DOHH2 (cell line): ENCODE measurements at regions not wholly inside any gene's neighbourhood (a gene's known extent, or its start where the extent isn't known, plus 50 kb on each side); places are given as distances from the start of the nearest gene placed in this dataset.

Experiments
- H3F3A ChIP-seq: fragments of 200-600 bp; sonication (generic), shearing (Covaris generic); 2 replicates; pipeline ENCODE4 v1.6.0; 2016; ENCODE audit warnings: antibody characterized with exemption, mild to moderate bottlenecking; ENCODE audit not compliant: control insufficient read depth, insufficient read depth
- H3K27ac ChIP-seq: fragments of 200-600 bp; sonication (generic); 2 replicates; pipeline ENCODE4 v1.5.1; 2014; ENCODE audit warnings: low read depth, mild to moderate bottlenecking, low read length, moderate library complexity
- H3K27me3 ChIP-seq: fragments of 200-600 bp; sonication (generic); 2 replicates; pipeline ENCODE4 v1.6.1; 2014; ENCODE audit warnings: mild to moderate bottlenecking, low read length, mixed read lengths; ENCODE audit not compliant: control insufficient read depth
- H3K36me3 ChIP-seq: fragments of 200-600 bp; sonication (generic); 2 replicates; pipeline ENCODE4 v1.6.1; 2014; ENCODE audit warnings: mild to moderate bottlenecking, low read length, moderate library complexity, mixed read lengths; ENCODE audit not compliant: control insufficient read depth
- H3K4me1 ChIP-seq: fragments of 200-600 bp; sonication (generic); 2 replicates; pipeline ENCODE4 v1.6.1; 2014; ENCODE audit warnings: mild to moderate bottlenecking, low read length, mixed read lengths; ENCODE audit not compliant: control insufficient read depth
- H3K4me2 ChIP-seq: fragments of 200-600 bp; sonication (generic); 2 replicates; pipeline ENCODE4 v1.6.0; 2014; ENCODE audit warnings: mild to moderate bottlenecking, low read length, moderate library complexity
- H3K4me3 ChIP-seq: fragments of 200-600 bp; sonication (generic); 2 replicates; pipeline ENCODE4 v1.5.1; 2014; ENCODE audit warnings: mild to moderate bottlenecking, low read length, mixed read lengths
- H3K79me2 ChIP-seq: fragments of 200-600 bp; sonication (generic); 2 replicates; pipeline ENCODE4 v1.6.1; 2014; ENCODE audit warnings: mild to moderate bottlenecking, low read length, mixed read lengths; ENCODE audit not compliant: control insufficient read depth
- H3K9me2 ChIP-seq: fragments of 200-600 bp; sonication (generic); replicated peaks from 2 replicates; pipeline ENCODE4 v1.6.1; 2014; ENCODE audit warnings: mild to moderate bottlenecking, low read length, mixed read lengths; ENCODE audit not compliant: control insufficient read depth
- H3K9me3 ChIP-seq: fragments of 200-600 bp; sonication (generic); 2 replicates; pipeline ENCODE4 v1.6.1; 2014; ENCODE audit warnings: antibody characterized with exemption, low read length, mixed read lengths; ENCODE audit not compliant: control insufficient read depth, insufficient read depth
- H4K20me1 ChIP-seq: fragments of 200-600 bp; sonication (generic); 2 replicates; pipeline ENCODE4 v1.6.0; 2014; ENCODE audit warnings: low read depth, mild to moderate bottlenecking, antibody characterized with exemption, low read length, moderate library complexity; ENCODE audit not compliant: control insufficient read depth, insufficient read depth
- EZH2phosphoT487 ChIP-seq: fragments of 200-600 bp; sonication (generic); IDR thresholded peaks from 2 replicates; pipeline ENCODE4 v1.6.1; 2017; ENCODE audit warnings: borderline replicate concordance, mild to moderate bottlenecking, antibody characterized with exemption, low read length, moderate library complexity, mixed read lengths
- TF ChIP-seq, protein P1 (sequence below): fragments of 200-600 bp; sonication (generic); IDR thresholded peaks from one replicate; pipeline ENCODE4 v1.5.1; 2014; ENCODE audit warnings: antibody characterized with exemption, mild to moderate bottlenecking, low read depth, low read length; ENCODE audit not compliant: poor library complexity, severe bottlenecking

DNA sequence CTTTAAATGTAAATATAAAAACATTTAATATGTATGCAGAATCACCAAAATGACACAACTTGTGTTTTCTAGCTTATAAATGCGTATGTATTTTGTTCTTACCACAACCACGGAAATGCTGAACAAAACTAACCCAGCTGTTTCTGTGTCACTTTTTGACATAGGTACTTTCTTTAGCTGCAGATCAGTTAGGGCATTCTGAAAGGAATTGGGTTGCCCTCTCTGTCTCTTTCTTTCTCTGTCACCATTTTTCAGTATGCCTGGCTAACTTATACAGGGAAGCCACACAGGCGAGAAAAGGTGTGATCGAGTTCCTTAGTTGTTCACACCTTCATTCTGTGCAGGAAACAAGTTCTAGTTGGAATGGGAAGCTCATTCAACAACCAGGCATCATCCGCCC is 72.6 kb upstream of the ARGLU1 start:
- Histone ChIP-seq H3F3A (no peaks in the 10 kb centered on the region), H4K20me1 (no peaks in the 10 kb centered on the region), H3K4me1 (no peaks in the 10 kb centered on the region), H3K9me3 (no peaks in the 10 kb centered on the region), H3K27me3 (no peaks in the 10 kb centered on the region), H3K79me2 (no peaks in the 10 kb centered on the region), H3K27ac (no peak overlapping the region), H3K4me2 (no peak overlapping the region), H3K9me2 (no peaks in the 10 kb centered on the region), H3K4me3 (no peak overlapping the region), H3K36me3 (no peaks in the 10 kb centered on the region)
- TF ChIP-seq, protein P1, sequence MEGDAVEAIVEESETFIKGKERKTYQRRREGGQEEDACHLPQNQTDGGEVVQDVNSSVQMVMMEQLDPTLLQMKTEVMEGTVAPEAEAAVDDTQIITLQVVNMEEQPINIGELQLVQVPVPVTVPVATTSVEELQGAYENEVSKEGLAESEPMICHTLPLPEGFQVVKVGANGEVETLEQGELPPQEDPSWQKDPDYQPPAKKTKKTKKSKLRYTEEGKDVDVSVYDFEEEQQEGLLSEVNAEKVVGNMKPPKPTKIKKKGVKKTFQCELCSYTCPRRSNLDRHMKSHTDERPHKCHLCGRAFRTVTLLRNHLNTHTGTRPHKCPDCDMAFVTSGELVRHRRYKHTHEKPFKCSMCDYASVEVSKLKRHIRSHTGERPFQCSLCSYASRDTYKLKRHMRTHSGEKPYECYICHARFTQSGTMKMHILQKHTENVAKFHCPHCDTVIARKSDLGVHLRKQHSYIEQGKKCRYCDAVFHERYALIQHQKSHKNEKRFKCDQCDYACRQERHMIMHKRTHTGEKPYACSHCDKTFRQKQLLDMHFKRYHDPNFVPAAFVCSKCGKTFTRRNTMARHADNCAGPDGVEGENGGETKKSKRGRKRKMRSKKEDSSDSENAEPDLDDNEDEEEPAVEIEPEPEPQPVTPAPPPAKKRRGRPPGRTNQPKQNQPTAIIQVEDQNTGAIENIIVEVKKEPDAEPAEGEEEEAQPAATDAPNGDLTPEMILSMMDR: no peak
- no peak for TF ChIP-seq EZH2phosphoT487

GRCh38 chr13:106637519-106637918 is 69.6 kb upstream of the ARGLU1 start:
- Histone ChIP-seq H3K9me2 (no peaks in the 10 kb centered on the region), H3K4me2 (no peak overlapping the region), H3K27me3 (no peaks in the 10 kb centered on the region), H3K27ac (no peak overlapping the region), H3K36me3 (no peaks in the 10 kb centered on the region), H3K79me2 (no peaks in the 10 kb centered on the region), H3K9me3 (no peaks in the 10 kb centered on the region), H3F3A (no peaks in the 10 kb centered on the region), H3K4me1 (no peaks in the 10 kb centered on the region), H3K4me3 (no peak overlapping the region), H4K20me1 (no peaks in the 10 kb centered on the region)
- TF ChIP-seq, protein P1: no peak
- TF ChIP-seq EZH2phosphoT487: no peak

DNA sequence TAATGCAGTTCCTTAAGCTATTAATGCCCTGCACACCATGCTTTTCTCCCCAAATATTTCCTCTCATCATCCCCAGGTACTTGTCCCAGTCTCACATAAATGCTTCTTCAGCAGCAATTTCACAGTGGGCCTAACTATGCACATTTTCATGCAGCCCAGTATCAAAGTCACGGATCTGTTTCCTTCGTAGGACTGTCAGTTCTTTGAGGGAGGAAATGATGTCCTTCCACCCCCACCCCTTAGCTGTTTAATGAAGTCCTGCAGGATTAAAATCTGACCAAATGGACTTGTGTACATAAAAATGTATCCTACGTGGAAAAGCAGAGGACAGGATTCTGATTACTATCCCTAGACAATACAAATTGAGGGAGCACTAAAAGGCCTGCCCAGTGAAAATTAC is 68.6 kb upstream of the ARGLU1 start:
- Histone ChIP-seq H3K9me3 (no peaks in the 10 kb centered on the region), H3K27ac (no peak overlapping the region), H3K4me1 (no peaks in the 10 kb centered on the region), H3K4me2 (no peak overlapping the region), H4K20me1 (no peaks in the 10 kb centered on the region), H3K27me3 (no peaks in the 10 kb centered on the region), H3K36me3 (no peaks in the 10 kb centered on the region), H3F3A (no peaks in the 10 kb centered on the region), H3K79me2 (no peaks in the 10 kb centered on the region), H3K9me2 (no peaks in the 10 kb centered on the region), H3K4me3 (no peak overlapping the region)
- TF ChIP-seq EZH2phosphoT487: no peak
- TF ChIP-seq, protein P1: no peak

GRCh38 chr13:106635616-106636015 is 67.7 kb upstream of the ARGLU1 start:
- no peak for TF ChIP-seq EZH2phosphoT487
- TF ChIP-seq, protein P1: no peak
- H4K20me1 ChIP-seq: no peaks in the 10 kb centered on the region

More at GRCh38 chr13:106635616-106636015, 67.7 kb upstream of the ARGLU1 start:
- H3K79me2 ChIP-seq: no peaks in the 10 kb centered on the region
- no peak overlapping the region for H3K27ac ChIP-seq
- H3K9me2 ChIP-seq: no peaks in the 10 kb centered on the region
- no peaks in the 10 kb centered on the region for H3K9me3 ChIP-seq
- H3K4me2 ChIP-seq: no peak overlapping the region
- H3K4me3 ChIP-seq: no peak overlapping the region
- no peaks in the 10 kb centered on the region for H3K4me1 ChIP-seq
- no peaks in the 10 kb centered on the region for H3K36me3 ChIP-seq
- no peaks in the 10 kb centered on the region for H3K27me3 ChIP-seq
- no peaks in the 10 kb centered on the region for H3F3A ChIP-seq
